Fibroblast of peridontal ligament (primary cell): ENCODE measurements at regions not wholly inside any gene's neighbourhood (a gene's known extent, or its start where the extent isn't known, plus 50 kb on each side); places are given as distances from the start of the nearest gene placed in this dataset.
A peak's percentile ranks its signal among the peaks of the same experiment; 100 is the strongest.

ENCODE experiments used
- DNase-seq: peaks from one replicate; pipeline ENCODE4 v3.0.0-alpha.2; 2010; ENCODE audit errors: extremely low read depth

DNA sequence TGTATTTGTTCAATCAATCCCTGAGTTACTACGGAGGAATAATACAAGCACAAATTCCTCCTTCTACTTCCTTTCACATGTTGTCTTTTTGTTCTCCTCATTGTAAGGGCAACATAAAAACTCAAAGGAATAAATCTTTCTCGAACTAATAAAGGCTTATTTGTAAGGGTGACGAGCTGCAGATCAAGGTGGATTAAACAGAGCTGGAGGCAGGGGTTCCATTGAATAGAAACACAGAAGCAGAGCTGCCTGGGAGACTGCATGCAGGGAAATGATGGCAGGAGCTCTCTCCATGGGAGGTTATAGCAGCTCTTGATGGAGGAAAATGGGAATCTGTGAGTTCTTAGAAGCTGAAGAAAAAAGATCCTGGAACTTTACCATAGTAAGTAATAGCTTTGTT is 160.2 kb downstream of the CYYR1 start:
- no peak for DNase-seq

DNA sequence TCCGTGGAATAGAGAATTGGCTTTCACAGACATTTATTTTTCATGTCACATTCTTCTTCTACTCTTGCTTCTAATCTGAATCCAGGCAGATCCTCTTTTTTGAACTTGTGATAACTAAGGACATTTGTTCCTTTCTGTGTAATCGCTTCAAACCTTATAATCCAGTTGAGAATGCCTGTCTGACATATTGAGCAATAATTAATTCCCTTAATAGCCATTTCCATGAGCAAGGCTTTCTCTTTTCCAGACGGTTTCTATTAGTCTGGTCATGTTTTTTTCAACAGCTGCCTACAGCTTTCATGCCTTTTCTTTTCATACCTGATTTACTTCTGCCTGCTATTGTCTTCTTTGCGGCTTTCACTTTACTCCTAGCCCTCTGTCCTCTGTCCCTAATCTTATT is 163.4 kb downstream of the CYYR1 start:
- DNase-seq: no peak

DNA sequence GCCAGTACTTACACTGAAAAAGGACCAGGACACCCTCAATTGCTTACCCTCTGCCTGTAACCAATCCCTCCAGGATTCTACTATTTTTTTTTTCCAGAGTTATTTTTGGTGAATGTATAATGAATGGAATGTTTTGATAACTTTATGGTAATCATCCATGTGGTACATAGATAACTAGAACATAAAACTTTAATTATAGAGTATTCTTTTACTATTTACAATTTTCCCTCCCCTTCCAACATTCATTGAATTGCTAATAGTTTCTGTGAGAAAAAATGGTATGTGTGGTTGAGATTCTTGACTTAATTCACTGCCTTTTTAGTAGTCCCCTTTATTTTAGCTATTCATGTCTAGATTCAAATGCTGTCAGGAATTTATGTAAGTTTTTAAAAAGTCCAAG is 164.6 kb downstream of the CYYR1 start:
- no peak for DNase-seq

DNA sequence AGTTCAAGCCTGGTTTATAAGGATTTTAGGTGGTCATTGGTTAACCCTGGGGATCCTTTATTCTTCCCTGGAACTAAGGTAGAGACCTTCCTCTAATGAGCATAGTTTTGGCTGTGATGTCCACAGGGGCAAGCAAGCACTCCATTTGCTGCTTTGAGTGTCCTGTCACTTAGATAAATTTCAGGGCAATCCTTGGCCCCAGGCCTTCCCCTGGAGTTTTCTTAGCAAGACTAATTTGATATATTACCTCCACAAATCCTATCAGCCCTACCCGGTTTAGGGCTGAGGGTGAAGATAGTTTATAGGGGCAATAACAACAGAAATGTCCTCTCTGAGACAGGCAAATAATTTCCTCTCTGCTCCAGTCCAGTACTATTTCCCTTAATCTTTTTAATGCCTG is 166.6 kb downstream of the CYYR1 start:
- no peak for DNase-seq

DNA sequence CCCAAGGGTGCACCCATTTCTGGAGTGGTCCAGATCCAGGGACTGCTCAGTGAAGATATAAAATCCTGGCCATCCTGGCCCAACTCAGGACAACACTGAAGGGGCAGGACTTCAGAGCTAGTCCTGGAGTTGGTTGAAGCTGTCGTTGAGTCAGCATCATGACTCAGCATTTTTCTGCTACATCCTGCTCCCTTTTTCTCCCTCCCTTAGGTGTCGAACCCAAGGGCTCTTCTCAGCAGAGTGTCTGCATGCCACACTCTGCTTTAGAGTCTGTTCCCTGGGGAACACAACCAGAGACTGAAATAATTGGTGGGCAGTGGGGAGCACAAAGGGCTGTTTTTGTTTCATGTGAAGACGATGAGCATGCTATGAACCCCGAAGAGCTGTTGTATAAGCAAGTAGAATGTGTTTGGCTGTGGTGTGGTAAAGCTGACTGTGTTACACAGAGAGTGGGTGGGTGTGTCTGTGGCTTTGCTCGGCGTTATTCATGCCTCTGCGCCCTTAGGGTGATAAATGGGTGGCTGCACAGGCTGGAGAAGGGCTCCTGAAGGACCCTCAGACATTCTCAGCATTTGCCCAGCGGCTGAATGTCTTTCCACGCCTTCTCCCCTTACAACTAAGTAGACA is 167.2 kb downstream of the CYYR1 start:
- peak; percentile 75 for DNase-seq

DNA sequence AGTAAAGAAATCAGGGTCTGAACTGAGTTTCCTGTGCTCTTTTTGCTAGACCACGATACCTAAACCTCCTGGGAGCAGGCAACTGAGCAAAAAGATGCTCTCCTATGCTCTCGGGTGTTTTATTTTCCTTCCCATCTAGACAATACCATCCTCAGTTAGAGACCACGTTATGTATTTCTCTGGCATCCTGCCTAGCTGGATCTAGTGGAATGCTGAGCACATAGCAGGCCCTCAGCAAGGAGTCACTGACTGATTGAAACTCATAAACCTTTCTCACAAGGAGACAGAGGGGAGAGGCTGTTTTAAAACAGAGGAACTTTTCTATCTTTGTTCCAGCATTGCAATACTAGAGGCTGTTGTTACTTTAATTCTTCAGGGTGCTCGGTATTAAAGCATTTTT is 168.0 kb downstream of the CYYR1 start:
- DNase-seq: peak; percentile 15

DNA sequence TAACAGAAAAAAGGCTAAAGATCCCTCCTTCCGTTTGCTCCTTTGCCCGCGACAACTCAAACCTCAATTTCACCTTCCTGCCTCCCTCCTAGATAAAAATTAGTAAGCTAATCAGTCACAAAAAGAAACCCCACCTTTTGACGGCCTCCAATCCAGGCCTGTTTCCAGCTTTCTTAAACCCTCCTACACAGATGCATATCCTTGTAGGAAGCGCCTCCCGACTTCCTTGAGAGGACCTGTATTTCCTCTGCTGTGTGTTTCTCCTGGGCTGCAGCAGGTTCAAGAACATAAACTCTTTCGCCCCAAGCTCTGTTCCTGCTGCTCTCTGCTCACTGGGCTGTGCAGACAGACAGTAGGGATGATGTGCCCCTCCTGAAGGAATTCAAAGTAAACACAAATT is 168.8 kb downstream of the CYYR1 start:
- DNase-seq: no peak

DNA sequence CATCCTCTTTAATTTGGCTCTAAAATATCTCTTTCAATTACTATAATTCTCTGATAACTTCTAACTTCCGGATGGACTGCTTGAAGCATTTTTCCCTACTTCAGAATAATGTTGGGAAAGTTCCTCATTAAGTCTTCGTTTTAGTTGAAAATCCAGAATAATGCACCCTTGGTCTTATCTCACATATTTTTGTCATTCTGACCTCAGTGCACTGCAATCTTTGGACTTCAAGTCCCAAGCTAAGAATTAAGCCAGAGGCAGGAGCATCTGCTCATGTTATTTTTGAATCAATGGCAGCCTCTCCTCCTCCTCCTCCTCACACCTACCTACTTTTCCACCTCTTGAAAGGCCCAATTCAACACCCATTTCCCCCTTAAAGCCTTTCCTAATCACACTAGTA is 169.8 kb downstream of the CYYR1 start:
- DNase-seq: no peak

DNA sequence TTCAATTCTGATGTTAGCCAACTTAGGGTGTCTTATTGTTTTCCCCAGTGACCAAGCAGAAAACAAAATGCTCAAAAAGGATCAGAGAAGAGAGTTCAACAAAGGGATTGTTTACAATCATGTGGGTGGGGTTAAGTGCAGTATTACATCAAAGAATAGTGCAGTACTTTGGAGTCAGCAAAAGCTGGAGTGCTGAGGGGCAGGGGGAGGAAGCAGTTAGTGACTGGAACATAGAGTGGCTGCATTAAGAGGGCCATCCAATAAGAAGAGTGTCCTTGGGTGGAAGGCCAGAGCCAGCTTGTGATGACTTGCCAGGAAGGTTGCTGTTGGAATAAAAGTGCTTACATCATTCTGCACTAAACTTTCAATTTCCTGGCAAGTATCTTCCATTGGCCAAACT is 175.5 kb downstream of the CYYR1 start:
- DNase-seq: peak; percentile 25

DNA sequence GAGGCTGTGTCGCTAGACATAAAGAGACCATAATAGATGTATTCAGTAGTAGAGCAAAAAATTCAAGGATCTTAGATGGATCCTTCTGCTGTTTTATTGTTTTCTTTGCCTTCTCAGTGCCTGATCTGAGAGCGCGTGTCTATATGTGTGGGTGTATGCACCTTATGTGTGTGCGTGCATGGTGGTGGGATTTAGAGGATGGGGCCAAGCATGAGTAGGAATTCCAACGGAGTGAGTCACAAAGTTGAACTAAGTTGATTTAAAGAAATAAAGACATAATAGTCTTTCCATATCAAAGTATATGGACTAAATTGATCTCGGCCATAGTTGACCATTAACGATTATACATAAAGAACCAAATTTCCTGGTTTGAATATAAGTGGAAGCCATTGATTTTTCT is 178.7 kb downstream of the CYYR1 start:
- no peak for DNase-seq

DNA sequence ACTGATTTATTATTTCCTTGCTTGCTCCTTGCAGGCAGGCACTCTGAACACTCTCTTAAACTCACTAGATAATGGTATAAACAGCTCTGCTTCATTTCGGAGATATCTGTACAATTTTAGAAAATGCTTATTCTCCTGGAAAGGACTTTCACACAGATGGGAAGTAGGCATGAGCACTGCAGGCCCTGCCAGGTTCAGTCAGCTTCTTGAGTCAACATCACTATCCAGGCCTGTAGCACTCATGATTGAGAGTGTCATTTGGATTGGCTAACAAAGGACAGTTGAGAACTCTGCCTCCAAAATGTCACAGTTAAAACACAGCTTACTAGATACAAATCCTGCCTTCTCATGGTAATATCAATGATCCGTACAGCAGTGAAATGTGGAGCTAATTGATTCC is 181.9 kb downstream of the CYYR1 start:
- no peak for DNase-seq

DNA sequence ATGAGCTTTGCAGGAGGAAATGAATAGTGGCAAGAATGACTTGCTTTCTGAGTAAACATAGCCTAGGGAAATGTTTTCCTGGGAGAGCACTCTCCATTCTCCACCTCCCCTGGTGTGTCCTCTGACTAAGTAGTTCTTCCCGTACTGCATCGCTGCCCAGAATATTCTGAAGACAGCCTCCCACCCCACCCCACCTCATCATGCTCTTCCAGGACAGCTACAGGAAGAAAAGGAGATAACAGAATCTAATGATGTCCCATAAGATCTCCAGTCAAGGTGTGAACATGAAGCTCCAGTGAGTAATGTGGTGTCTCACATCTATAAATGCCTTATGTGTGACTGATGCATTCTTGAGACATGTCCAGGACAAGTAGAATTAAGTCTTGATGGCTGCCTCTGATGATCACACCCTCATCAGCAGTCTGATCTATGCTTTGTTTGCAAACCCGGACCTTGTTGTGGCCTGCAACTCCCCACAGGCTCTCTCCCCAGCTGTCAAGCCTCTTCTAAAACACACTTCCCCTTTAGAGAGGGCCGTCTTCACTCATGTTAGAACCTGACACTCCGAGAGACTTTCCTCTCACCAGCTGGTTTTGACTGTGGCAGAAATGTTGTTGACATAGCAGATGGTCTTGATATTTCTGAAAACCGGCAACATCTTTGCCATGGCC is 183.0 kb downstream of the CYYR1 start:
- peak; percentile 11 for DNase-seq

DNA sequence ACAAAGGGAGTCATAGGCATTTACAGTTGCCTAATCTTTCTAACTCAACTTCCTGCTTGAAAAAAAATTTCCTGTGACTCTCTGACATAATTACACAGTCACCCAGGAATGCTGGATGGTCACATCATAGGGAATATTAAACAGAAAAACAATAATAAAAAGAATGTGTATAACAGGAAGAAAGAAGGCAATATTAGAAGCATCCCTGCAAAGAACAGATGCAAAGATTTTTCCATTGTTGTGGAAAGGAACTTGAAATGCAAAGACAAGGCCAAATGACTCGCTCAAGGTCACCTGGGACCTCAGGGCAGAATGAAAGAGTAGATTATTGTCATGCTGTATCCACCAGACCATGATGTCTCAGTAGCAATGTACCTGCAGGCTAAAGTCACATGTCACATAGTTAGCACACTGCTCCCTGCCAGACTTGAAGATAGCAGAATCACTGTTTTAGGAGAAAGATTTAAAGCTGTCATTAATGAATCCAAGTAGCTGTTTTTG is 184.3 kb downstream of the CYYR1 start:
- DNase-seq: peak; percentile 15

DNA sequence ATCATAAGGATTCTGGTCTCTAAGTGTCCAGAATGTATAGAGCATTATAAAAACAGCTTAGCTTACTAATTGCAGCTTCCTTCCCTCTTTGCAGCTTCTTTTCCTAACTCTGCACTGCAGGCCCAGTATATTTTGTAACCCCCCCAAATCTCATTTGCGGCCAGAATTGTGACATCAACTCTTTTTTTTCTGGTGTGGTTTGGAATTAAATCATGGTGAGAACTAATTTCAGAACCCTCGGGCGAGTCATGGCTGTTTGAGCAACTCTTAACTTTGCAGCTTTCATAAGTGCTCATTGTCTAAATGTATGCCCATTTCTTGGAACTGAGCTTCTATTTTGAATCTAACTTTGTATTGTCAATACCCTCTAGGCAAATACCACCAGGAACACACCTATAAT is 187.4 kb downstream of the CYYR1 start:
- peak; percentile 53 for DNase-seq

DNA sequence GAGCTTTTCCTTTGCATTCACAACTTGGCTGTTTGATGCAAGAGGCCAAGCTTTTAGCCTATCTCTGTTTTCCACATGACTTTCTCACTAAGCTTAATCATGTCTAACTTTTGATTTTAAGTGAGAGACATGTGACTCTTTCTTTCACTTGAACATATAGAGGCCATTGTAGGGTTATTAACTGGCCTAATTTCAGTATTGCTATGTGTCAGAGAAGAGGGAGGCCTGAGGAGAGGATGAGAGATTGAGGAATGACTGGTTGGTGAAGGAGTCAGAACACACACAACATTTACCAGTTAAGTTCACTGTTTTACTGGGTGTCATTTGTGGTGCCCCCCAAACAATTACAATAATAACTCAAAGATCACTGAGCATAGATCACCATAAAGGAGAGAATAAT is 193.5 kb downstream of the CYYR1 start:
- no peak for DNase-seq

DNA sequence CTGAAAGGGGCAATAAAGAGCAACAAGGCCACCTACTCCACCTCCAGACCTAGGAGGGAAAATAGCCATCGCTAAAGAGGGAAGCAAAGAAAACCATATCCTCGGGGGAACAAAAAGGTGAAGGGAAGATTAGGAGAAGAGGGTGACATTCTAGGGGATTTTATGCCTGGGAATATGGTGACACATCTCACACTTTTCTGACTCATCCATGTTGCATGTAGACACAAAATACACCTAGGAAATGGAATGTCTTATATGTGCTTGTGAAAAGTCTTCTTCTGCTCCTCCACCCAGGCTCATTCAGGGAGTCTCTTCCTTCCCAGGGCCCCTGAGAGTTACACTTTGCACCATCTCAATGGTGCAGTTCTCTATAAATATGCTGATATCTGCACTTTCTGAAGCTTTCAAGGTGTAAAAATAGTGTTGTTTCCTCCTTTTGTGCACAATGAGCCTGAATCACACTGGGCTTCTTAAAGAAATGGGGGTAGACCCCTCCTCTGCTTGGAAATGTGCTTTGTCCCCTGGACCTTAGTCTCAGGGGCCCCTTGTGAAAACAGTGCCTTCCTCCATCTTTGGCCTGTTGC is 195.9 kb downstream of the CYYR1 start:
- DNase-seq: no peak

DNA sequence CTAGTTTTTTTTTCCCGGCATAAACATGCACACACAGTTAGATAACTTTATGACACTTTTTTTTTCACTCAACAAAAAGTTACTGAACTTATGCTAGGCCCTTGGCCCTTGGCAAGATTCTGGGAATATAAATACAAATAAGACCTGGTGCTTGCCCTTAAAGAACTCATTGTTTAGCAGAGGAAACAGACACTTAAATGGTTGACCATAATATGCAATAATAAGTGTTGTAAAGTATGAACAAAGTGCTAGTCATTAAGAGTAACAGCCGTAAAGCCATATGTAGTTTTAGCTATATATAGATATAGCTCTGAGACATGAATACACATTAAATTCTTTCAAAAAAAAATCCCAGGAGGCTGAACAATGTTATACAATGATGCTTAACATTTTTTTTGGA is 198.3 kb downstream of the CYYR1 start:
- no peak for DNase-seq

DNA sequence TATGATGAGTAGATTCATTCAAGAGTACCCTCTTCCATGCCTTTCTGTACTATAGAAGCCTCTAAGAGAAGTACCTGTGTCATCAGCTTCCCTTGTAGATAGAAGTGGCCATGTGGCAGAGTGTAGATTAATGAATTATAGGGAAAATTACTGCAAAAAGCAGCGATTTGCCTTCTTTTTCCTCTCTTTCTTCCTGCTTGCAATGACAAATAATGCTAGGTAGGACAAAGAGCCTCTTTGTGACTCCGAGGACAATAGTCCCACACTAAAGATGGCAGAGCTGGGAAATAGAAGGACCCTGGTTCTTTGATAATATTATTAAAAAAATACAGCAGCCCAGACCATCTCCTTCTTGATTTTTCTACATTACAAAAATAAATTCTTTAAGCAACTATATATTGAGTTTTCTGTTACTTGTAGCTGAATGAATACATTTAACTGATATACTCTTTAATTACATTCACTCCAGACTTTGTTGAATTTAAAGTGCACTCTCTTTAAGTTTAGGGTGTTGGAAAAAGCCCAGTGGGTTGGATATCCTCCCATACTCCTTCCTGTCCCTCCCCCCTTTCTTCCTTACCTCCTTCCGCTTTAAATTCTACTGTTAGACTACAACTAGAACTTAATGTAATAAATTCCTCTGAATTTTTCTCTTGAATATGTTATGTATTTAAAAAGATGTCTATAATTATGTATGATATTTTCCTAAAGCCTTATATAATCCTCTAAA is 198.2 kb upstream of the APP start:
- no peak for DNase-seq

DNA sequence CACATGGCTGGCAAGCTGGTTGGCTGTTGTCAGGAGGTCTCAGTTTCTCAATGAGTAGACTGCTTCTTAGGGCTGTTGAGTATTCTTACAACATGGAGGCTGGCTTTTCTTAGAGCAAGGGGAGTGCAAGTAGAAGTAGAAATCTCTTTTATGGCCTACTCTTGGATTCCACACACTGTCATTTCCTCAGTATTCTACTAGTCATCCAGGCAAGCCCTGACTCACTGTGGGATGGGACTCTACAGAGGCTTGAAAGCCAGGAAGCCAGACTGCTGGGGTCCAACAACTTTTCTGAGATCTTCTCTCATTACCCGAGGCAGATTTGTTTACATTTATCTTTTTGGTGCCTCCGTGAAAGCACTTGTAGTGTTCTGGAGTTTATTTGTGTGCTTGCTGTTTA is 196.2 kb upstream of the APP start:
- no peak for DNase-seq

DNA sequence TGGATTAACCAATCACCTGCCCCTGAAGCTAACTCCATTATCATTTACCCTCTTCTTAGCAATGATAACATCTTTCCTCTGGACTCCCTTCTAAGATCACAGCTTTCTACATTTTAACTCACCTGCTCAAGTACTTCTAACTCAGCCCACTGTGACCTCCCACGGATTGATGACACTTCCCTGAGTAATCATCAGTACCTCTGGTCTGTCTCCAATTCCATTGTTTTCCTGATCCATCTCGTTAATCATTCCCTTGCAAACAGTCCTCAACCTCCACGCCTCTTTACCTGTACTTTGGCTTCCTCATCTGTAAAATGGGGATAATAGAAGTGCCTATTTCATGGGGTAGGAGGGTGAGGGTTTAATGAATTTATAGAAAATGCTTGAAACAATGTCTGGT is 195.3 kb upstream of the APP start:
- no peak for DNase-seq

DNA sequence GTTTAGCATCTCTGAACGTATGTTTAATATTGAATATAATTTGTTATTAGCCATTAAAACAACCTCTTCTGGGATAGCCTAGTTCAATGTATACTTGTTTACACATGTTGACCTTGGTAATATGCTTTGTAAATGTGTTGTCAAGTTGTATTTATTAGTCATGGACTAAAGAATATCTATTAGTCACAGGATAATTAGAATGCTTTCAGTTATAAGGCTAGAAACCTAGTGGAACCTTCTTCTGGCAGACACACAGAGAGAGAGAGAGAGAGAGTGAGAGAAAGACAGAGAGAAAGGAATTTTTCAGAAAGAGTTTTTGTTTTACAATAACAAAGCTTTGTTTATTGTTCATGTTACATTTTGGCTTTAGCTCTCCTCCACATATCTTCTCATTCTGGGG is 181.1 kb upstream of the APP start:
- DNase-seq: no peak

DNA sequence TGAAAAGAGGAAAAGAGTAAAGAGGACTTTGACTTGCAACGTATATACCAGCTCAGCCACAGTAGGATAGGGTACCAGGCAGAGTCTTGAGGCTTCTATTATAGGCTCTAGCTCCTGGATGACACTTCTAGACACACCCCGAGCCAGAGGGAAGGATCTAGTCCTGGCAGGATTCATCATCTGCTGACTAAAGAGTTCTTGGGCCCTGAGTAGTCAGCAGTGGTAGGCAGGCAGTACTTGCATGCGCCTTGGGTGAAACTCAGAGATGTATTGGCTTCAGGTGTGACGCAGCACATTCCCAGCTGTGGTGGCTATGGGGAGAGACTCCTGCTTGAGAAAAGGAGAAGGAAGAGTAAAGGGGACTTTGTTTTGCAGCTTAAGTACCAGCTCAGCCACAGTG is 162.3 kb upstream of the APP start:
- DNase-seq: no peak
